Endothelial cell of umbilical vein (primary cell): ENCODE measurements at regions not wholly inside any gene's neighbourhood (a gene's known extent, or its start where the extent isn't known, plus 50 kb on each side); places are given as distances from the start of the nearest gene placed in this dataset.

Experiments
- BruUV-seq: library from RNA; stranded (reverse); fragments of 400-500 nt; replicated peaks from 2 replicates; lab custom pipeline; 2021; lab: Mats Ljungman, UMichigan
- CTCF ChIA-PET: fragments of 300-600, 350-600 bp; sonication (Branson Sonifier 250); formaldehyde crosslinking; loops from one replicate; lab custom pipeline; 2021; ENCODE audit warnings: antibody characterized with exemption, inconsistent platforms; lab: Charles Lee
- POLR2A ChIA-PET: fragments of 300-600, 350-600 bp; sonication (Branson Sonifier 250); formaldehyde crosslinking; loops from one replicate; lab custom pipeline; 2021; ENCODE audit warnings: antibody characterized with exemption, inconsistent platforms; lab: Charles Lee
- DNase-seq: peaks from one replicate; pipeline ENCODE4 v3.0.0-alpha.2; 2011; ENCODE audit warnings: low read depth, low spot score
- FAIRE-seq: peaks from 2 replicates; lab custom pipeline; 2011; peaks lifted over from hg19 to GRCh38; lab: Jason Lieb, UNC
- H2AFZ ChIP-seq: 2 replicates; pipeline ENCODE4 v1.6.0; 2012; ENCODE audit warnings: low read depth, low read length, control low read depth, inconsistent platforms
- H3K27ac ChIP-seq: 2 replicates; pipeline ENCODE4 v1.5.1; 2011; ENCODE audit warnings: low read depth, mild to moderate bottlenecking, control low read depth, low read length, moderate library complexity; ENCODE audit not compliant: insufficient read depth
- H3K27me3 ChIP-seq, 2 experiments: 2 replicates each; pipeline versions ENCODE4 v1.6.0 to v1.6.1; 2011; ENCODE audit warnings: low read length in 2 of 2, mixed read lengths in 1 of 2; ENCODE audit not compliant: control insufficient read depth in 2 of 2, insufficient read depth in 2 of 2
- H3K36me3 ChIP-seq, 2 experiments: 2 replicates in 1 of 2; 3 replicates in 1 of 2; pipeline ENCODE4 v1.5.1; 2011; ENCODE audit warnings: low read length in 2 of 2, mild to moderate bottlenecking in 1 of 2, moderate library complexity in 1 of 2; ENCODE audit not compliant: control insufficient read depth in 2 of 2, insufficient read depth in 2 of 2; ENCODE audit errors: extremely low read depth in 1 of 2
- H3K4me1 ChIP-seq: 3 replicates; pipeline ENCODE4 v1.5.1; 2011; ENCODE audit warnings: mild to moderate bottlenecking, low read length; ENCODE audit not compliant: control insufficient read depth, insufficient read depth; ENCODE audit errors: extremely low read depth
- H3K4me2 ChIP-seq: 2 replicates; pipeline ENCODE4 v1.6.1; 2011; ENCODE audit warnings: low read length, control low read depth, mixed read lengths; ENCODE audit not compliant: insufficient read depth
- H3K4me3 ChIP-seq, 3 experiments: fragments of 200-600 bp in 1 of 3; sonication (generic), shearing (Covaris generic) in 1 of 3; replicated peaks in 1 of 3; 2 replicates each; pipeline ENCODE4 v1.5.1; 2011 to 2016; ENCODE audit warnings: control low read depth in 3 of 3, low read length in 3 of 3, mild to moderate bottlenecking in 2 of 3, inconsistent platforms in 1 of 3, low read depth in 1 of 3, moderate library complexity in 1 of 3; ENCODE audit not compliant: insufficient read depth in 1 of 3
- H3K79me2 ChIP-seq: 2 replicates; pipeline ENCODE4 v1.6.0; 2012; ENCODE audit warnings: low read length, inconsistent platforms; ENCODE audit not compliant: control insufficient read depth, insufficient read depth
- H3K9ac ChIP-seq: replicated peaks from 2 replicates; pipeline ENCODE3; 2011; ENCODE audit warnings: low read length, control low read depth; ENCODE audit not compliant: insufficient read depth; ENCODE audit errors: extremely low read depth
- H3K9me1 ChIP-seq: replicated peaks from 3 replicates; pipeline ENCODE4 v1.6.0; 2011; ENCODE audit warnings: mild to moderate bottlenecking, low read length; ENCODE audit not compliant: control insufficient read depth, insufficient read depth; ENCODE audit errors: extremely low read depth
- H3K9me3 ChIP-seq: replicated peaks from 2 replicates; pipeline ENCODE4 v1.5.1; 2012; ENCODE audit warnings: low read length, inconsistent platforms; ENCODE audit not compliant: control insufficient read depth, insufficient read depth
- H4K20me1 ChIP-seq: replicated peaks from 2 replicates; pipeline ENCODE3; 2011; ENCODE audit warnings: mild to moderate bottlenecking, low read length; ENCODE audit not compliant: control insufficient read depth, insufficient read depth; ENCODE audit errors: extremely low read depth
- CTCF ChIP-seq, 2 donors: IDR thresholded peaks; 1 replicate in 1 of 2; 2 replicates in 1 of 2; pipeline ENCODE4 v1.5.1; 2011; ENCODE audit warnings: low read length in 2 of 2, mild to moderate bottlenecking in 2 of 2, moderate library complexity in 2 of 2, control low read depth in 1 of 2, inconsistent platforms in 1 of 2, low read depth in 1 of 2; ENCODE audit not compliant: insufficient read depth in 1 of 2; ENCODE audit errors: extremely low read depth in 1 of 2
- EZH2 ChIP-seq: IDR thresholded peaks from 2 replicates; pipeline ENCODE4 v1.6.1; 2012; ENCODE audit warnings: borderline replicate concordance, low read depth, mild to moderate bottlenecking, moderate library complexity, low read length, inconsistent platforms; ENCODE audit not compliant: severe bottlenecking
- FOS ChIP-seq: IDR thresholded peaks from 2 replicates; pipeline ENCODE4 v1.6.1; 2011; ENCODE audit warnings: mild to moderate bottlenecking, low read length, moderate library complexity, borderline replicate concordance; ENCODE audit not compliant: insufficient read depth
- GATA2 ChIP-seq: IDR thresholded peaks from 2 replicates; pipeline ENCODE4 v1.7.0; 2011; ENCODE audit warnings: low read depth, mild to moderate bottlenecking, moderate library complexity, mixed read lengths, low read length; ENCODE audit not compliant: insufficient read length, insufficient read depth
- JUN ChIP-seq: IDR thresholded peaks from 2 replicates; pipeline ENCODE4 v1.6.1; 2011; ENCODE audit warnings: borderline replicate concordance, low read depth; ENCODE audit not compliant: insufficient read length, insufficient read depth
- MAX ChIP-seq: IDR thresholded peaks from 2 replicates; pipeline ENCODE4 v1.6.1; 2011; ENCODE audit not compliant: insufficient read depth, insufficient read length
- MYC ChIP-seq: IDR thresholded peaks from one replicate; pipeline ENCODE4 v1.6.1; 2011; ENCODE audit warnings: mild to moderate bottlenecking, low read depth, low read length
- POLR2A ChIP-seq: IDR thresholded peaks from 2 replicates; pipeline ENCODE4 v1.6.1; 2012; ENCODE audit warnings: low read depth, mild to moderate bottlenecking, control low read depth, low read length
- POLR2AphosphoS5 ChIP-seq: IDR thresholded peaks from 2 replicates; pipeline ENCODE4 v1.6.1; 2012; ENCODE audit warnings: low read depth, mild to moderate bottlenecking, control low read depth, low read length, moderate library complexity; ENCODE audit not compliant: insufficient read depth
- dilution Hi-C: fragments of 300-500 bp; cut with MboI; formaldehyde crosslinking; loops from one replicate; pipeline ENCODE4 v1.15.0; 2019; ENCODE audit warnings: low sequenced_read_pairs; ENCODE audit not compliant: extremely low pct_ligation_motif_present
- intact Hi-C: fragments of 100-400 bp; cut with micrococcal nuclease; formaldehyde crosslinking; loops from one replicate; pipeline ENCODE4 v1.10.0; 2022

GRCh38 chr3:5056111-5056391 is 66.0 kb upstream of the ARL8B start:
- no peaks in the 10 kb centered on the region for H3K9me1 ChIP-seq

GRCh38 chr3:5057272-5057671 is 64.8 kb upstream of the ARL8B start:
- ChIA-PET POLR2A (interaction anchor here (1.0 kb wide), 1 partner anchor 346 kb away, joined by 5 read pairs; no protein-coding TSS in a partner anchor), CTCF (interaction anchor here (0.6 to 11.5 kb wide), 62 partner anchors 8 to 706 kb away, joined by 3 to 382 read pairs (median 5); partner anchors contain the start of gene BHLHE40)
- Histone ChIP-seq H3K4me3 (no peak overlapping the region), H3K27ac (no peak overlapping the region), H3K9me3 (no peaks in the 10 kb centered on the region), H4K20me1 (no peaks in the 10 kb centered on the region), H3K36me3 (no peaks in the 10 kb centered on the region), H3K4me2 (no peak overlapping the region), H3K4me1 (no peaks in the 10 kb centered on the region), H3K27me3 (peaks cover 0 to 2% of the 10 kb centered on the region in 2 experiments), H3K9me1 (no peaks in the 10 kb centered on the region), H2AFZ (no peak overlapping the region), H3K79me2 (no peaks in the 10 kb centered on the region), H3K9ac (no peak overlapping the region)
- dilution Hi-C loops = no loop called here
- FAIRE-seq (no peak), DNase-seq (no peak)
- BruUV-seq = no TSS peak
- TF ChIP-seq FOS (no peak), MAX (no peak), EZH2 (no peak), JUN (no peak), CTCF (IDR thresholded peaks at IDR 0.05; ENCODE audit: extremely low read depth in 1 of 2, insufficient read depth in 1 of 2, low read depth in 1 of 2, low read length in 2 of 2) (no peak), POLR2A (no peak), MYC (no peak), GATA2 (no peak), POLR2AphosphoS5 (no peak)
- intact Hi-C loops = loop anchor here (1.0 kb wide), 3 partner anchors 337 to 401 kb away; no protein-coding TSS in a partner anchor

More at GRCh38 chr3:5056111-5056391, 66.0 kb upstream of the ARL8B start:
- H3K36me3 ChIP-seq = no peaks in the 10 kb centered on the region
- no peak overlapping the region for H3K9ac ChIP-seq
- H4K20me1 ChIP-seq = no peaks in the 10 kb centered on the region
- H3K27me3 ChIP-seq = no peaks in the 10 kb centered on the region
- TF ChIP-seq JUN (no peak), EZH2 (no peak), POLR2AphosphoS5 (no peak)
- H3K4me2 ChIP-seq = no peak overlapping the region
- ChIA-PET POLR2A (no interaction called here), CTCF (interaction anchor here (0.9 to 11.5 kb wide), 4 partner anchors 80 to 399 kb away, joined by 4 to 382 read pairs (median 4); no protein-coding TSS in a partner anchor)
- FAIRE-seq (no peak), DNase-seq (no peak)
- no peaks in the 10 kb centered on the region for H3K4me1 ChIP-seq
- intact Hi-C loops (no loop called here), dilution Hi-C loops (no loop called here)
- no peak overlapping the region for H2AFZ ChIP-seq
- no peak overlapping the region for H3K27ac ChIP-seq
- no TSS peak for BruUV-seq
- H3K4me3 ChIP-seq = no peak overlapping the region
- no peaks in the 10 kb centered on the region for H3K9me3 ChIP-seq
- H3K79me2 ChIP-seq = no peaks in the 10 kb centered on the region
